ENCODE measurements at regions not wholly inside any gene's neighbourhood (a gene's known extent, or its start where the extent isn't known, plus 50 kb on each side); places are given as distances from the start of the nearest gene placed in this dataset.

DNA sequence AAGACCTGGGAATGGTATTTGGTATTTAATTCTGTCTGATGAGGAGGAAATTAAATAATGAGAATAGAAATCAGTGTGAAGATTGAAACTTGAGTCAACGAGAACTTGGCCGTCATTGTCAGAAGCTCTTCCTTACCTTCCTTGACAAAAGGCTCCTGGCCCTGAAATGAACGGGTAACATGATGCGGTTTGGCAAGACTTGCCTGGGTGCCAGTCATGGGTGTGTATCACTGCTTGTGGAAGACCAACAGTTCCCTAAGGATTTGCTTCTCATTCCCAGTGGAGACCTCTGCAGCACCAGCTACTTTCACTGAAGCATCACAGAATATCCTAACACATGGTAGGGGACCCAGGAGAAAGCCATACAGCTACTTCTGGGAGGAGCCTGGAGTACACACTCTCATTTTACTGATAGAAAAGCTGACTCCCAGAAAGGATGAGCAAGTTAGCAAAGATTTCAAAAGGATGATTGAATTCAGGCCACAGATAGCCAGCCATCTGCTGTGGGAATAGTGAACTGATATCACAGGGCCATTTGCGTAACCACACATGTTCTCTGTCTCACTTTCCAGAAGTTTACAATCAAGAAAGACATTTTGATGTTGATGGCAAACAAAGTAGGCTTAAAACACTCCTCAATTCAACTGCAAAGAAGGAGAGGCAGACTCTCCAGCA is 258.1 kb upstream of the SALL1 start (continued):
- TF ChIP-seq ETS1 (CRISPR knock-in tag; IDR thresholded peaks at IDR 0.05) = no peak
- no peak for TF ChIP-seq BRD4 (CRISPR knock-in tag; IDR thresholded peaks at IDR 0.05)
- no peak for TF ChIP-seq SIX4 (CRISPR knock-in tag; IDR thresholded peaks at IDR 0.05)
- no peak for TF ChIP-seq NRL (CRISPR knock-in tag; IDR thresholded peaks at IDR 0.05; ENCODE audit: borderline replicate concordance)
- no peak for TF ChIP-seq ZNF230 (CRISPR knock-in tag; IDR thresholded peaks at IDR 0.05)
- TF ChIP-seq MIXL1 (CRISPR knock-in tag; IDR thresholded peaks at IDR 0.05) = no peak

DNA sequence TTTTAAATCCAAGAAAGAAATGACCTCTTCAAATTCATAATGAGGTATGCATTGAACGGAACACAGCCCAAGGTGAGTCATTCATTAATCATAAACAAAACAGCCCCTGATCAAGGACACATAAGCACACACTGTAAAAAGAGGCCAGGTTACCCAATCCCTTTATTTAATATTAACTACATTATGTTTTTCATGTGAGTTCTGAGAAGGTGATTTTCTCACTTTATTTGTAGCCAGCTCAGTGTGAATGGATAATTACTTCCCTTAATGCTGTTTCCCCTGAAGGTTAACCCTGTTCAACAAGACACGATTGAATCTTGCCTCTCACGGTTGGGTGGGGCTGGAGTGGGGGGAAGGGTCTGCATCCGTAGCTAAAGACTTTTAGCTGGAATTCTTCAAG is 257.3 kb upstream of the SALL1 start:
- in situ Hi-C loops (cut with HindIII; ENCODE audit: extremely low pct_ligation_motif_present, low pct_unique_long_range_greater_than_20kb) = no loop called here
- Histone ChIP-seq H3K36me3 (replicated peaks in 1 of 2; ENCODE audit: control insufficient read depth in 1 of 2, insufficient read depth in 2 of 2, low read length in 2 of 2) (no peaks in the 10 kb centered on the region), H3K4me1 (ENCODE audit: insufficient read depth, low read length) (peaks cover 22% of the 10 kb centered on the region), H3K27me3 (ENCODE audit: control insufficient read depth in 1 of 2, insufficient read depth in 2 of 2, low read length in 2 of 2) (no peaks in the 10 kb centered on the region), H3K9ac (ENCODE audit: insufficient read depth, low read depth, low read length) (no peak overlapping the region), H3K27ac (ENCODE audit: extremely low read length, insufficient read depth, low read length) (no peak overlapping the region), H3K9me3 (ENCODE audit: low read length) (no peaks in the 10 kb centered on the region), H4K20me1 (ENCODE audit: insufficient read depth, low read length) (no peaks in the 10 kb centered on the region), H2AFZ (ENCODE audit: low read length) (no peak overlapping the region), H3K4me2 (ENCODE audit: low read depth, low read length) (no peak overlapping the region), H3K4me3 (replicated peaks in 1 of 3; ENCODE audit: insufficient read depth in 1 of 3, low read depth in 2 of 3, low read length in 3 of 3) (no peak overlapping the region), H3K79me2 (ENCODE audit: insufficient read depth, low read length) (no peaks in the 10 kb centered on the region)
- WGBS (ENCODE audit: low lambda C conversion rate) = 14% methylated on average over 4 of the region's 4 CpGs
- no peak for FAIRE-seq
- peak; percentile 14 for DNase-seq (ENCODE audit: low spot score)
- CTCF ChIA-PET (ENCODE audit: low intra/inter-chr PET ratio, low total read pairs) = no interaction called here
- peak; percentile 74 for ATAC-seq
- POLR2A ChIA-PET = no interaction called here
- no peak for TF ChIP-seq CREB1 (IDR thresholded peaks at IDR 0.05)
- TF ChIP-seq CREB1 (CRISPR knock-in tag; IDR thresholded peaks at IDR 0.05) = peak; percentile 56; the same call in 1 of the 2 replicates
- no peak for TF ChIP-seq FOXP1 (IDR thresholded peaks at IDR 0.05)
- TF ChIP-seq FOXP1 (CRISPR knock-in tag; IDR thresholded peaks at IDR 0.05) = peak; percentile 35; the same call in 1 of the 2 replicates
- peak; percentile 37; the same call in 1 of the 2 replicates for TF ChIP-seq MIXL1 (CRISPR knock-in tag; IDR thresholded peaks at IDR 0.05)
- peak; percentile 61 for TF ChIP-seq FOSL2 (CRISPR knock-in tag; IDR thresholded peaks at IDR 0.05)
- TF ChIP-seq, protein P1, sequence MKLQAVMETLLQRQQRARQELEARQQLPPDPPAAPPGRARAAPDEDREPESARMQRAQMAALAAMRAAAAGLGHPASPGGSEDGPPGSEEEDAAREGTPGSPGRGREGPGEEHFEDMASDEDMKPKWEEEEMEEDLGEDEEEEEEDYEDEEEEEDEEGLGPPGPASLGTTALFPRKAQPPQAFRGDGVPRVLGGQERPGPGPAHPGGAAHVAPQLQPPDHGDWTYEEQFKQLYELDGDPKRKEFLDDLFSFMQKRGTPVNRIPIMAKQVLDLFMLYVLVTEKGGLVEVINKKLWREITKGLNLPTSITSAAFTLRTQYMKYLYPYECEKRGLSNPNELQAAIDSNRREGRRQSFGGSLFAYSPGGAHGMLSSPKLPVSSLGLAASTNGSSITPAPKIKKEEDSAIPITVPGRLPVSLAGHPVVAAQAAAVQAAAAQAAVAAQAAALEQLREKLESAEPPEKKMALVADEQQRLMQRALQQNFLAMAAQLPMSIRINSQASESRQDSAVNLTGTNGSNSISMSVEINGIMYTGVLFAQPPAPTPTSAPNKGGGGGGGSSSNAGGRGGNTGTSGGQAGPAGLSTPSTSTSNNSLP (IDR thresholded peaks at IDR 0.05; ENCODE audit: low read depth, low read length) = peak; percentile 83; the same call in 1 of the 2 replicates
- TF ChIP-seq, protein P2, sequence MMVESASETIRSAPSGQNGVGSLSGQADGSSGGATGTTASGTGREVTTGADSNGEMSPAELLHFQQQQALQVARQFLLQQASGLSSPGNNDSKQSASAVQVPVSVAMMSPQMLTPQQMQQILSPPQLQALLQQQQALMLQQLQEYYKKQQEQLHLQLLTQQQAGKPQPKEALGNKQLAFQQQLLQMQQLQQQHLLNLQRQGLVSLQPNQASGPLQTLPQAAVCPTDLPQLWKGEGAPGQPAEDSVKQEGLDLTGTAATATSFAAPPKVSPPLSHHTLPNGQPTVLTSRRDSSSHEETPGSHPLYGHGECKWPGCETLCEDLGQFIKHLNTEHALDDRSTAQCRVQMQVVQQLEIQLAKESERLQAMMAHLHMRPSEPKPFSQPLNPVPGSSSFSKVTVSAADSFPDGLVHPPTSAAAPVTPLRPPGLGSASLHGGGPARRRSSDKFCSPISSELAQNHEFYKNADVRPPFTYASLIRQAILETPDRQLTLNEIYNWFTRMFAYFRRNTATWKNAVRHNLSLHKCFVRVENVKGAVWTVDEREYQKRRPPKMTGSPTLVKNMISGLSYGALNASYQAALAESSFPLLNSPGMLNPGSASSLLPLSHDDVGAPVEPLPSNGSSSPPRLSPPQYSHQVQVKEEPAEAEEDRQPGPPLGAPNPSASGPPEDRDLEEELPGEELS (CRISPR knock-in tag; IDR thresholded peaks at IDR 0.05) = 0 out of 2 replicates have a peak, but pooled peaks have one; percentile 17
- no peak for TF ChIP-seq MIER3 (CRISPR knock-in tag; IDR thresholded peaks at IDR 0.05; ENCODE audit: borderline replicate concordance)
- 0 out of 2 replicates have a peak, but pooled peaks have one; percentile 13 for TF ChIP-seq GATAD2A (CRISPR knock-in tag; IDR thresholded peaks at IDR 0.05)
- TF ChIP-seq, protein P3, sequence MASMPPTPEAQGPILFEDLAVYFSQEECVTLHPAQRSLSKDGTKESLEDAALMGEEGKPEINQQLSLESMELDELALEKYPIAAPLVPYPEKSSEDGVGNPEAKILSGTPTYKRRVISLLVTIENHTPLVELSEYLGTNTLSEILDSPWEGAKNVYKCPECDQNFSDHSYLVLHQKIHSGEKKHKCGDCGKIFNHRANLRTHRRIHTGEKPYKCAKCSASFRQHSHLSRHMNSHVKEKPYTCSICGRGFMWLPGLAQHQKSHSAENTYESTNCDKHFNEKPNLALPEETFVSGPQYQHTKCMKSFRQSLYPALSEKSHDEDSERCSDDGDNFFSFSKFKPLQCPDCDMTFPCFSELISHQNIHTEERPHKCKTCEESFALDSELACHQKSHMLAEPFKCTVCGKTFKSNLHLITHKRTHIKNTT (CRISPR knock-in tag; IDR thresholded peaks at IDR 0.05) = no peak
- intact Hi-C loops (cut with micrococcal nuclease; ENCODE audit: unreplicated experiment) = no loop called here
- no TSS peak for BruUV-seq (replicated peaks)
